ENCODE measurements at regions not wholly inside any gene's neighbourhood (a gene's known extent, or its start where the extent isn't known, plus 50 kb on each side); places are given as distances from the start of the nearest gene placed in this dataset.

- DNase-seq (ENCODE audit: extremely low spot score) = no peak
- ChIA-PET CTCF (no interaction called here), POLR2A (no interaction called here)
- no peak for TF ChIP-seq FOXA1 (IDR thresholded peaks at IDR 0.05)
- no peak for TF ChIP-seq NFRKB (IDR thresholded peaks at IDR 0.05)
- TF ChIP-seq BHLHE40 (IDR thresholded peaks at IDR 0.05; ENCODE audit: borderline replicate concordance) = no peak
- TF ChIP-seq FOXK2 (IDR thresholded peaks at IDR 0.05) = no peak
- TF ChIP-seq SP1 (IDR thresholded peaks at IDR 0.05) = no peak
- no peak for TF ChIP-seq HDGF (IDR thresholded peaks at IDR 0.05; ENCODE audit: borderline replicate concordance)
- no peak for TF ChIP-seq ZNF384 (IDR thresholded peaks at IDR 0.05)
- no peak for TF ChIP-seq CTBP1 (IDR thresholded peaks at IDR 0.05; ENCODE audit: borderline replicate concordance)
- TF ChIP-seq ARNT (IDR thresholded peaks at IDR 0.05) = no peak
- no peak for TF ChIP-seq LEF1 (IDR thresholded peaks at IDR 0.05; ENCODE audit: borderline replicate concordance)
- no peak for TF ChIP-seq FOXM1 (IDR thresholded peaks at IDR 0.05; ENCODE audit: borderline replicate concordance)
- no peak for TF ChIP-seq ELF4 (IDR thresholded peaks at IDR 0.05)
- TF ChIP-seq PKNOX1 (IDR thresholded peaks at IDR 0.05) = no peak
- TF ChIP-seq TARDBP (IDR thresholded peaks at IDR 0.05) = no peak
- no peak for TF ChIP-seq L3MBTL2 (conservative IDR thresholded peaks at IDR 0.05)
Measured at GRCh38 chr13:37295573-37295972, 190.1 kb upstream of the CSNK1A1L start.

- no peak for DNase-seq (ENCODE audit: extremely low spot score)
- ChIA-PET CTCF (no interaction called here), POLR2A (no interaction called here)
- no peak for TF ChIP-seq SP1 (IDR thresholded peaks at IDR 0.05)
- no peak for TF ChIP-seq FOXA1 (IDR thresholded peaks at IDR 0.05)
- TF ChIP-seq FOXM1 (IDR thresholded peaks at IDR 0.05; ENCODE audit: borderline replicate concordance) = no peak
- no peak for TF ChIP-seq BHLHE40 (IDR thresholded peaks at IDR 0.05; ENCODE audit: borderline replicate concordance)
- TF ChIP-seq HDGF (IDR thresholded peaks at IDR 0.05; ENCODE audit: borderline replicate concordance) = no peak
- no peak for TF ChIP-seq L3MBTL2 (conservative IDR thresholded peaks at IDR 0.05)
- TF ChIP-seq FOXK2 (IDR thresholded peaks at IDR 0.05) = no peak
- TF ChIP-seq ZNF384 (IDR thresholded peaks at IDR 0.05) = no peak
- no peak for TF ChIP-seq PKNOX1 (IDR thresholded peaks at IDR 0.05)
- TF ChIP-seq ARNT (IDR thresholded peaks at IDR 0.05) = no peak
- no peak for TF ChIP-seq SUZ12 (IDR thresholded peaks at IDR 0.05)
- TF ChIP-seq CTBP1 (IDR thresholded peaks at IDR 0.05; ENCODE audit: borderline replicate concordance) = no peak
- no peak for TF ChIP-seq ELF4 (IDR thresholded peaks at IDR 0.05)
- TF ChIP-seq NFRKB (IDR thresholded peaks at IDR 0.05) = no peak
- no peak for TF ChIP-seq TARDBP (IDR thresholded peaks at IDR 0.05)
- TF ChIP-seq LEF1 (IDR thresholded peaks at IDR 0.05; ENCODE audit: borderline replicate concordance) = no peak
Measured at GRCh38 chr13:37295071-37295470, 189.6 kb upstream of the CSNK1A1L start.

- no peak for DNase-seq (ENCODE audit: extremely low spot score)
- TF ChIP-seq BHLHE40 (IDR thresholded peaks at IDR 0.05; ENCODE audit: borderline replicate concordance) (no peak), ARNT (IDR thresholded peaks at IDR 0.05) (no peak), SP1 (IDR thresholded peaks at IDR 0.05) (no peak), L3MBTL2 (conservative IDR thresholded peaks at IDR 0.05) (no peak), HDGF (IDR thresholded peaks at IDR 0.05; ENCODE audit: borderline replicate concordance) (no peak), ELF4 (IDR thresholded peaks at IDR 0.05) (no peak), NFRKB (IDR thresholded peaks at IDR 0.05) (no peak), FOXM1 (IDR thresholded peaks at IDR 0.05; ENCODE audit: borderline replicate concordance) (no peak), SUZ12 (IDR thresholded peaks at IDR 0.05) (no peak), CTBP1 (IDR thresholded peaks at IDR 0.05; ENCODE audit: borderline replicate concordance) (no peak), PKNOX1 (IDR thresholded peaks at IDR 0.05) (no peak), FOXA1 (IDR thresholded peaks at IDR 0.05) (no peak), ZNF384 (IDR thresholded peaks at IDR 0.05) (no peak), LEF1 (IDR thresholded peaks at IDR 0.05; ENCODE audit: borderline replicate concordance) (no peak)
- ChIA-PET CTCF (no interaction called here), POLR2A (no interaction called here)
Measured at GRCh38 chr13:37294472-37294871, 189.0 kb upstream of the CSNK1A1L start.

- ChIA-PET POLR2A (no interaction called here), CTCF (no interaction called here)
- no peak for TF ChIP-seq TARDBP (IDR thresholded peaks at IDR 0.05)
- TF ChIP-seq ELF4 (IDR thresholded peaks at IDR 0.05) = no peak
- TF ChIP-seq NFRKB (IDR thresholded peaks at IDR 0.05) = no peak
- TF ChIP-seq FOXK2 (IDR thresholded peaks at IDR 0.05) = no peak
- no peak for TF ChIP-seq L3MBTL2 (conservative IDR thresholded peaks at IDR 0.05)
- TF ChIP-seq ARNT (IDR thresholded peaks at IDR 0.05) = no peak
- no peak for TF ChIP-seq FOXM1 (IDR thresholded peaks at IDR 0.05; ENCODE audit: borderline replicate concordance)
- no peak for TF ChIP-seq SUZ12 (IDR thresholded peaks at IDR 0.05)
- TF ChIP-seq PKNOX1 (IDR thresholded peaks at IDR 0.05) = no peak
- no peak for TF ChIP-seq CTBP1 (IDR thresholded peaks at IDR 0.05; ENCODE audit: borderline replicate concordance)
- no peak for TF ChIP-seq BHLHE40 (IDR thresholded peaks at IDR 0.05; ENCODE audit: borderline replicate concordance)
- TF ChIP-seq HDGF (IDR thresholded peaks at IDR 0.05; ENCODE audit: borderline replicate concordance) = no peak
- TF ChIP-seq SP1 (IDR thresholded peaks at IDR 0.05) = no peak
- TF ChIP-seq ZNF384 (IDR thresholded peaks at IDR 0.05) = no peak
- TF ChIP-seq FOXA1 (IDR thresholded peaks at IDR 0.05) = no peak
- TF ChIP-seq LEF1 (IDR thresholded peaks at IDR 0.05; ENCODE audit: borderline replicate concordance) = no peak
- no peak for DNase-seq (ENCODE audit: extremely low spot score)
Measured at GRCh38 chr13:37293295-37293694, 187.8 kb upstream of the CSNK1A1L start.

GRCh38 chr13:37290716-37291505 lies 185.4 kb upstream of the CSNK1A1L start:
- CTCF ChIA-PET = no interaction called here
- POLR2A ChIA-PET = no interaction called here
- DNase-seq (ENCODE audit: extremely low spot score) = no peak
- TF ChIP-seq HDGF (IDR thresholded peaks at IDR 0.05; ENCODE audit: borderline replicate concordance) (no peak), TARDBP (IDR thresholded peaks at IDR 0.05) (no peak), ELF4 (IDR thresholded peaks at IDR 0.05) (no peak), FOXM1 (IDR thresholded peaks at IDR 0.05; ENCODE audit: borderline replicate concordance) (no peak), FOXK2 (IDR thresholded peaks at IDR 0.05) (no peak), SUZ12 (IDR thresholded peaks at IDR 0.05) (no peak), ZNF384 (IDR thresholded peaks at IDR 0.05) (no peak), PKNOX1 (IDR thresholded peaks at IDR 0.05) (no peak), L3MBTL2 (conservative IDR thresholded peaks at IDR 0.05) (no peak), BHLHE40 (IDR thresholded peaks at IDR 0.05; ENCODE audit: borderline replicate concordance) (no peak), CTBP1 (IDR thresholded peaks at IDR 0.05; ENCODE audit: borderline replicate concordance) (no peak), FOXA1 (IDR thresholded peaks at IDR 0.05) (no peak), SP1 (IDR thresholded peaks at IDR 0.05) (no peak), LEF1 (IDR thresholded peaks at IDR 0.05; ENCODE audit: borderline replicate concordance) (no peak), ARNT (IDR thresholded peaks at IDR 0.05) (no peak)

Data from HEK293T (cell line).